DMS 273 (cell line): ENCODE measurements at regions not wholly inside any gene's neighbourhood (a gene's known extent, or its start where the extent isn't known, plus 50 kb on each side); places are given as distances from the start of the nearest gene placed in this dataset.

Source experiments
- DNase-seq: peaks from one replicate; lab custom pipeline; 2025; ENCODE audit not compliant: unreplicated experiment; lab: John Stamatoyannopoulos, UW

DNA sequence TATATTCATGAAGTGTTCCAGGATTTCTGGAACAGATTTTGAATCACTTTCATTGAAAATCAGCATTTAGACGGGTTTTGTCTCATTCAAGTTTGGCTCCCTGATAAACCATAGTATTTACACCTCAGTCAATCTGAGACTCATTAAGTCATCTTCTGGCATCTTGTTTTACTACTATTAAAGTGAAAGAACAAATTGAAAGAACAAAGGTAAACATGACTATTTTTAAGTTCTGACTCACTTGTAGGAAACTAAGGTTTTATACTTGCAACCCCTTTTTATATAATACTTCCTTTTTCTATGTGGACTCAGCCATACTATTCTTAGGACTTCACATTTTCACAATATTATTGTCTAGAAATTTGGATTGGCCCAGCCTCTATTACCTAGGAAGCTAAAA, 854.4 kb downstream of the SQOR start:
- no peak for DNase-seq

DNA sequence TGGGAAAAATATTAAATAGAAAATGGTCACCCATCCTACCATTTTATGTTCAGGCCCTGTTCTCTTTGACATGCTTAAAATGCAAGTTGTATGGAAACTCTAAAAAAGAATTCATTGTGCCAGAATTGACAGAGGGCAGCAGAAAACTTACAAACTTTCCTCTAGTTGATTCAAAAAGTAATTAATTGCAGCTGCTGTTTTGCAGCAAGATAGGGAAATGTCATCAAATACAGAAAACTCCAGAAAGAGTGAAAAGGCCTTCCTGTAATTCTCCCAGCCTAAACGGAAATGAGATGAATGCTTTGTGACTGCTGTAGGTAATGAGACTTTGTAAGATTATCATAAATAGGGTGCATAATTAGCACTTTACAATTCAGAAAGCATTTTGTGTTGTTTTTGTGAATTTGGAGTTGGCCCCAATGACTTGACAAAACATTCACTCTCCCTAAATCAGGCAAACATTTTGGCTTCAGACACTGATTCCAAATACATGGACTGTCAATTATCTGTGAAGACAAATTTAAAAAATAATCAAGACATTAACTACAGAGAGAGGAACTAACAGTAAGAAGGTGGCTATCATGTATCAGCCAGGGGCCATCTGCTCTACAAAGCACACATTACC, 861.8 kb downstream of the SQOR start:
- DNase-seq, result peak; percentile 15

DNA sequence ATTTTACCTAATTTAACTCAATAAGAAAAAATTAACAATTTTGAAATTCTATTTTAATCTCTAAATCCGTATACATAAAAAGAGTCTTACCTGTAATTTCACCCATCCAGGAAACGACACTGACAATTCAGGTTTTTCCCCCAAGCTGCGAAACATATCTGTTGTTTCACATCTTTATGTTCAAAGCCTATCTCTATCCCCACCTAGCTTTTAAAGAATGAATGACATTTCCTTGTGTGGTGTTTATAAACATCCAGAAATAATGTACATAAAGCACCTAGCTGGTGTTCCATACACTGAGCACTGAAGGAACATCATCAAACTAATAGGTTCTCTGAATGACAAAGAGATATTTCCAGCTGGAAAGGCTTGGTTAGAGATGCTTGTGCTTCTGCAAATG, 867.8 kb downstream of the SQOR start:
- peak; percentile 31 for DNase-seq

DNA sequence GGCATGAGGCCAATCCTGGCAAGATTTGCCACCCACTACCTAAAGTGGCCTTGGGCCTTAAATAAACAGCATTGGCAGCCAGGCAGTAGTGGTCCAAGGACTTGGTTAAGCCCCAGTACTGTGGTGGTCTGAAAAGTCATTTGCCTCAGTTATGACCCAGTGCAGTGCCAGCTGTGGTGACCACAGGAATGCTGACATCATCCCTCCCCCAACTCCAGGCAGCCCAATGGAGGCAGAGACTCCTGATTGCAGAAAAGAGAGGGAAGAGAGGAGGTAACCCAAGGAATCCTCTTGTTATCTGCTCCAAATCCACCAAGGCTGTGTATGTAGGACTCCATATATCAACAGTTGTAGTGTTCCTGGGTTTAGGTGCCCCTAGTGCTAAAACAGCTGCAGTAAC, 883.6 kb downstream of the SQOR start:
- DNase-seq, result no peak

DNA sequence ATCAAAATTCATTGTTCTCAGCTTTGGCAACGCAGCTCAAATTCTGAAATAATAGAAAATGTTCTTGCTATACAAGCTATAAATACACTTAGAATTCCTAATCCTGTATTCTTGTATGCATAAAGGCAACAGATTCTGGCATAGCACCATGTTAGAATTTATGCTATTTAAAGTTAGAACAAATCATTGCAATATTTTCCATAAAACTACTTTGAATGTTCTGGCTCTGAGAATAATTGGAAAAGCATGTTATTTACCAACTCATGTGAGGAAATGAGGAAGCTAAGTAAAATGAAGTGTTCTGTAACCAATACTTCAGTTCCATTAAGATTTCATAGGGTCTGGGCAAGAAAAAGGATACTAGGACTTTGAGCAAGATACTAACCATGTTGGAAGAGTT, 888.9 kb downstream of the SQOR start:
- no peak for DNase-seq

DNA sequence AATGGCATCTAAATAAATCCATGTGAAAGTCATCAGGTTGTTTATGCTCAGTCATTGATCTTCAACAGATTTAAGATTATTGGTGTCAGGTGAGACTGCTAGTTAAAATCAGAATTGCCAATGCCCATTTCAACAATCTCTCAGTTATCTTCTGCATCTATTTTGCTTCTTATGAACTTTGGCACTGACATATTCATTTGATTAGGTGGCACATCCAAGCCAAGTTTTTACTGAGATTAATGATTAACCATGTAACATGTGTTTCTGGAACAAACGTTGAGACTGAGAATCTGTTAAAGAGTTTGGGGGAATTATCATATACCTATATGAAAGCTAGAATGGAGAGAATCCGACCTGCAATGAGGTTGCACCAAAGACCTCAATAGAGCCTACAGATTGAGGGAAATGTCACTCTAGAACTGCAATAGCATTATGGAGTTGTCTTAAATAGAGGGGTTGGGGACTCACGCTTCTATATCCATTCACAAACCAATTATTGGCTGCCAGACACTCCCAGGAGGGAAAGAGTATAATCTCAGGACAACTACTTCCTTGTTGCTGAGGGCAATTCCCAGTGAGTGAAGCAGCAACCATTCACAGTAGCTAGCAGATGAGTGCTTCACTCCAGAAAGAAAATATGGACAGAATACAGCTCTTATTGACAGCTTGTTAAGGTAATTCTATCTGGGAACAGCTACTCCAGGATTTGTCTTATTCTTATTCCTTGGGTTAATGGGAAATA, 891.3 kb downstream of the SQOR start:
- no peak for DNase-seq

DNA sequence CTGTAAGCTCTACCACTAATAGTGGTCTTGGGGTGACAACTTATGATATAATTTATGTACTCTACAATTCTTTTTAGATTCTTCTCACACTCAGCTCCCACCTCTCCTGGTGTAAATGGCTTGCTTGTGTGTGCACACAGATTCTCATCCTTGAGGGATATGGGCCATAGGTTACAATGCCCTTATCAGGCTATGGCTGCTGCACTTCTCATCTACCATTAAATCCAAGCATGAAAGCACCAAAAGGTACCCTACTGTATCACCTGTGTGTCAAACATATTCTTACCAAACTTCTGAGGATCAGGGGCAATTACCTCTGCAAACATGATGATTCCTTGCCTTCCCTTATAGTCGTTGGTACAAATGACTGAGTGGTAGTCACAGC, 891.9 kb downstream of the SQOR start:
- no peak for DNase-seq

DNA sequence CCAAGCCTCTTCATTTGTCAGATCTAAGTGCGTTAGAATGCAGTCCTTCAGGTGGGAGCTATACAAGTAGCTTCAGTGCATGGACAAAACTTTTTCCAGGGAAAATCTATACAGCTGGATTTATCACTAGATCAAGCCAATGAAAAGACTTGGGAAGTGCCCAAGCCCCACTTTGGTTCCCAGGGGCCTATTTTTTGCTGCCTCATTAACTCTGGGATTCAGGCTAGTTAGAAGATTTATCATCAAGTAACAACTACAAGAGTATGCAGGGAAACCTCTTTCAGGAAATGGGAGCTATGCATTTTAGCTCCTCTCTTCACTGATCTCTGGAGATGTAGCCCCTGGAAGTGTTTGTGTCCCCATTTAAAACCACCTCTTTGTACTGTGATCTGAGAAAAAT, 908.8 kb downstream of the SQOR start:
- DNase-seq, result peak; percentile 1

DNA sequence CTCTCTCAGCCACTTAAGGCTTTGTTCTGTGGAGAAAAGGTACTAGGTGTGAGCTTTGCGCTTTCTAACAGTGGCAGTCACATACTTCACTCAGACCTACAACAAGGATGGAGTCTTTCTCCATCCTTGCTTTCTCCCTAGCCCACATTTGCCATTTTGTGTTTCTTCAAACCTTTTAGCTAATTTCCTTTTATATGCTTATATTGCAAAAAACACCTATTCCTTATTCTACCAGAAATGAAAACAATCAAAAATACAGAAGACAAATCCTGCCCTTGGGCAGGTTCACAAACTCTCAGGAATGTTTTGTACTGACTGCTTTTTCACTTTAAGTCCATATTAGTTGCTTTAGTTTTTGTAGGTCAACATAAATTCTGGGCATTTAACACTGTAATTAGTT, 914.2 kb downstream of the SQOR start:
- no peak for DNase-seq

DNA sequence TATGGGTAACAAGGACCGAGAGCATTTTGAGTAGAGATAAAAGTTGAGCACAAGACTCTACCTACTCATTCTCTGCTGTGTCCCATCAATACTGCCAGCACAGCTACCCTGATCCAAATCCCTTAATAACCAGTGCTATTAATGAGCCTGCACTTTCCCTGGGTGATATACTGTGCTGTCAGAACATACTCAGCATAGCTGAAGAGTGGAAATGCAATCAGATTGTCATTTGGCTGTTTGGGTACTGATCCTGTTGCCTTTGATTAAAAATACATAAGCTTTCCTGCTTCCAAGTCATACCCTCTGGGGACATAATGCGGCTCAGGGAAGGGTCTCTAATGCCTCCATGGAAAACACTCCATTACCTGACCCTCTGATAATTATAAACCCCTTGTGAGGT, 917.5 kb downstream of the SQOR start:
- no peak for DNase-seq

DNA sequence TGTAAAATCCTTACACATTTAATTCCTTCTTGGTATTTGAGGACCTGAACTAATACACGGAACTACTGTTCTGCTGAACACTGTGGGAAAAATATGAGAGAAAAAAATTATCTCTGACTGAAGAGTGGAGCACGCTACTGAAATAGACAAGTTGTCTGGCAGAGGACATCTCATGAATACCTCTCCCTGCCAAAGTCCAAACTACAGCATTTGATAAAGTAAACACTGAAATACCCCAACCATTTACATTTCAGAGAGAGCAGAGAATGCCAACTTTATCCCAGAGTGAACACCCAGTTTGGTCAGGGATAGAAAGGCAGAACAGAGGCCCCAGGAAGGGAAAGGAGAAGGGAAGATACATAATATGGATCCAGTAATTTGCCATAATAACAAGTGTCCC, 920.7 kb downstream of the SQOR start:
- no peak for DNase-seq

DNA sequence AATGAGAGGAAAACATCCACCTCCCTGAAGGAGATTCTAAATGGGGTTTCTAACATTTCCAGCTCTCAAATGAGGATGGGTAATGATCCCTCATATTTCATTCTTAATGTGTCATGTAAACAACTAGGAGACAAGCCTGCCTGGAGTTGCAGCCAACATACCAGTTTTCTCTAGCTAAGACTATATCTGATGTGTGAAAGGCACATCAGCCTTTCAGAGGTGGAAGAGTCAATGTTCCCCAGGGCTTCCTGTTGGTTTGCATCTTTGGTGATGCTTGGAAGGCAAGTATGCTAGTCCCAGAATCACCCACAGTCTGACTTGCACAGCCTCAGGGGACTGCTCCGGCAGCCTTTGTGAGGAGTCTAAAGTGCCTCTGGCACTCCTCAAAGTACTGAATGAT, 921.2 kb downstream of the SQOR start:
- no peak for DNase-seq

DNA sequence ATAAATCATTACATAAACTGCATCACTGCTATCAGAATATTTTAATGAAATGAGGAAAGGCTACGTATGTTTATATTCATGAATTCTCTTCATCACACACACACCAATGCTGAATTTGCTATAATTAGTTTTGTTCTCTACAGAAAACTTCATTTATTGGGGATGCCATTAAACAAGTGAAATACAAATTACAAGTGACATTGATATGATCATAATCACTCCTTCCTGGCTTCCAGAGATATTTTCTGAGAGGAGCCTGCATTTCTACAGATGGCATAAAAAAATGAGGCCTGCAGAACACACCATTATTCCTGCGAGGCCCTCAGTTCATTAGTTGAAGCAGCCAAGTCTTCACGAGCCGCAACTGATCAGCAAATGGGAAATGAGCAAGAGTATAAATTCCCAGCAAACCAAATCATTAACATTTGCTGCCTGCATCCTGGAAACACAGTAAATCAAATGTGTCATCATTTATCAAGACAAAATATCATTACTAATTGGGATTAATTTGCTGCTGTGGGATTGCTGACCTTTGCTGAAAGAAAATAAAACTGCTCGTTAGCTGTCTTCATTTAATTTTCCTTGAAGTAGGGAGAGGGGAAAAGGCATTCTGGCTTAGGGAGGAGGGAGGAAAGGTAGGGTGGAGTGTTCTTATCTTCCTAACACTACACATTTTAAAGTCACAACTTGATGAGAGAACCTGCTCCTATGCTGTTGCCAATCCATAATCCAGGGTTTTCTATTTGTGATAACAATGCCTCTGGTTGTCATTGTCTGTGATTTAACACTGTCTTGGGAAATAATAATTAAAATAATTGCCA, 921.9 kb downstream of the SQOR start:
- DNase-seq, result no peak

DNA sequence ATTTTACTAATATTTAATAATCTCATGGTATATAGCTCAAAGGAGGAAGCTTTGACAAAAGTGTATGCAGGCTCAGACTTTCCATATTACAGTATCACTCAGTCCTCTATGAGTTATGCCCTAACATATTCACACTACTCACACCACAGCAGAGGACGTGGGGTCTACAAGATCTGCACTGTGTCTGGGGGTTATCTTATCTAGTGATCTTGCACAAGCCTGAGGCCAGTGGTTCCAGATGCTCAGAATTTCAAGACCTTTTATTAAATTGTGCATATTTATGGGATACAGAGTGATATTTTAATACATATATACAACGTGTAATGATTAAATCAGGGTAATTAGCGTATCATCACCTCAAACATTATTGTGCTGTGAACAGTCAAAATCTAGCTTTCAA, 933.1 kb downstream of the SQOR start:
- no peak for DNase-seq

DNA sequence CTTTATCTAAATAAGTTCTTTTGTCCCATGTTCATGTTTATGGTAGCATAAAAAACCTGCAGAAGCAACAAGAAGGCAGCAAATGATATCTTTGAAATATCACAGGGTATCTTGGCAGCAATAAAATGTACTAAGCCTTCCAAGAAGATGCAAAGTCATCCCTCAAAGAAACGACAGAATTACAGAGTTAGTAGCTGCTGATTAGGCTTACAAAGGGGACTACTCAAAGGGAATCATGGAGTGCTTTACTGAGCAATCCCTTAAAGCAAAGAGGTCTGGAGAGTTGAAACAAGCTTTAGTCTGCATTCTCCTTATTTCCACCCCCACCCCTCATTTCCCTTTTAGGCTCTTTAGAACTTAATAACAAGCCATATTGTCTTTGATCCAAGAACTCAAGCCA, 935.0 kb downstream of the SQOR start:
- DNase-seq, result no peak

DNA sequence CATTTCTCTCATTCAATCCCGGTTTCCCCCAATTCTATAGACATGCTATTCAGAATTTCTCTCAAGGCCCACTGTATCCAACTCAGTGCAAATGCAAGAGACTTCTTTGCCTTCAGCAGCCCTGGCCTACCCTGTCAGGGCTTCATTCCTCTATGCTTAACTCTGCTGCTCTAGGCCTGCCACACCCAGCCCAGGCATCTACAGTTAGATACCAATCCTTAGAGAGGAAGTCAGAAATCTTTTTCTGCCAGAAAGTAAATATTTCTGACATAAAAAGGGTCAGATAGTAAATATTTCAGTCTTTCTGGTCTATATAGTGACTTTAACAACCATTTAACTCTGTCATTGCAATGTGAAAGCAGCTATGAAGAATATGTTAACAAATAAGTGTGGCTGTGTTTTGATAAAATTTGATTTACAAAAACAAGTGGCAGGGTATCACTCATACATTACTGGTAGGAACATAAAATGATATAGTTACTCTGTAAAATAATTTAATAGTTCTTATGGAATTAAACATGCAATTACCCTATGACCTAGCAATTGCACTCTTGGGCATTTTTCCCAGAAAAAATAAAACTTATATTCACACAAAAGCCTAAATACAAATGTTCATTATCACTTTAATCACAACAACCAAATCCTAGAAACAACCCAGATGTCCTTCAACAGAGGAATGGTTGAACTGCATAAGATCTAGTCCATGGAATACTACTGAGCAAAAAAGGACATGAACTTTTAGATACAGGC, 942.0 kb downstream of the SQOR start:
- DNase-seq, result no peak

DNA sequence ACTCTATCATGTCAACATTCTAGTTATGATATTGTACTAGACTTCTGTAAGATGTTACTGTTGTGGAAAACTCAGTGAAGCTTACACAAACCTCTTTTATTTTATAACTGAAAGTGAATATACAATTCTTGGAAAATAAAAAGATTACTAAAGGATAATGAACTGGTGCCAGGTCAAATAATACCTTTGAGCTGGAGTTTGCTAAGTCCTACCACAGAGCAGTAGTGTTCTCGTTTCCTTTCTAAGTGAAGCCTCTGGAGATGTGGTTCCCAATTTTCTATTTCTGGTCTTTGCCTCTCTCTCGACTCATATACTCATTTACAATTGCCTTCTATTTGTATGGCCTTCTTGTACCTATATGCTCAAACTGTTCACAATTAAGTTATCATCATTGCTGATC, 942.9 kb downstream of the SQOR start:
- no peak for DNase-seq

DNA sequence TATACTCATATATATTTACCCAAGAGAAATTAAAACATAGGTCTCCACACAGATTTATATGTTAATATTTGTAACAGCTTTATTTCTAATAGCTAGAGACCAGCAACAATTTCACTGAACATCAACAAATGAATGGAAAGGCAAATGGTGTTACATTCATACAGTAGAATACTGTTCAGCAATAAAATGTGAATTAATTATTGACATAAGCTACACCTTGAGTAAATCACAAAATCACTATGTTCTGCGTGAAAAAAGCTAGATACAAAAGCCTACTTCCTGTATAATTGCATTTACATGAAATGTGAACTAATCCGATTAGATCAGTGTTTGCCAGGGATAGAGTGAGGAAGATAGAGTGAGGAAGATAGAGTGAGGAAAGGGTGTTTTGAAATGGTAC, 945.7 kb downstream of the SQOR start:
- DNase-seq, result no peak

DNA sequence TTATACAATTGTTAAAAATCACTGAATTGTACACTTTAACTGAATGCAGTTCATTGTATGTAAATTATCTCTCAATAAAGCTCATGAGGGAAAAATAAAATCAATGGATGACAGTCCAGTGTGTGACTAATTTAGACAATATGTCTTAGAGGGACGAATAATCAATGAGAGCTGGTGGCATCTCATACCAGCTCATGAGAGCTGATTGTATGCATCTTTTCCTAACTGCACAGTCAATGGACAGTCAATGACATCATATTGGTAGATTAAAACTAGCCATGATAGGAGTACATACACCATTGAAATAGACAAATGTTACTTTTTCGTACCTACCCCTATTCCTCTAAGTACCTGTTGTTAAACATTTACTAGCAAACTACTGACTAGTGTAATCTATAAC, 946.1 kb downstream of the SQOR start:
- no peak for DNase-seq

DNA sequence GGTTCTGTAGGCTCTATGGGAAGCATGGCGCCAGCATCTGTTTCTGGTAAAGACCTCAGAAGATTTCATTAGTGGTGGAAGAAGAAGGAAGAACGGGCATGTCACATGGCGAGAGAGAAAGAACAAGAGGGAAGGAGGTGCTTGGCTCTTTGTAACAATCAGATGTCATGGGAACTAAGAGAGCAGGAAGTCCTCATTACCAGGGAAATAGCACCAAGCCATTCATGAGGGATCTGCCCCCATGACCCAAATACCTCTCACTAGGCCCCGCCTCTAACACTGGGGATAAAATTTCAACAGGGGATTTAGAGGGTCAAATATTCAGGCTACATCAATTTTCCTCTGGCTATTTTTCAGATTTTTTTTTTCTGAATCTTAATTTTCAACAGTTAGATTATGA, 954.3 kb downstream of the SQOR start:
- DNase-seq, result no peak

DNA sequence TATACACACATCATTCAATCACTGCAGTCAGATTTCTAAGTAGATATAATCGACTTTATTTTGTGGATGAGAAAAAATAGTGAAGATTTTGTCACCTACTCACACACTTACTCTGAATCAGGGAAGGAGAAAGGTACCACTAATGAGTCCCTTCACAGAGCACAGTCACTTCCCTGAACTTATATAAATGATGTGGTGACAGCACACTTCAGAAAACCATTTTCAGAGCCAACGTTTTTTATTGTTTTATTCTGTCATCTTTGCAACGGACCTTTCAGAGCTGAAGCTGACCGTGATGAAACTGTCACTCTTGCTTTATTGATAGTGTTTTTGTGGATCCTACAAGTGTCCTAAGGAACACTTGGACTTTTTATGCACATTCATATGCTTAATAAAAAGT, 956.6 kb downstream of the SQOR start:
- DNase-seq, result no peak

DNA sequence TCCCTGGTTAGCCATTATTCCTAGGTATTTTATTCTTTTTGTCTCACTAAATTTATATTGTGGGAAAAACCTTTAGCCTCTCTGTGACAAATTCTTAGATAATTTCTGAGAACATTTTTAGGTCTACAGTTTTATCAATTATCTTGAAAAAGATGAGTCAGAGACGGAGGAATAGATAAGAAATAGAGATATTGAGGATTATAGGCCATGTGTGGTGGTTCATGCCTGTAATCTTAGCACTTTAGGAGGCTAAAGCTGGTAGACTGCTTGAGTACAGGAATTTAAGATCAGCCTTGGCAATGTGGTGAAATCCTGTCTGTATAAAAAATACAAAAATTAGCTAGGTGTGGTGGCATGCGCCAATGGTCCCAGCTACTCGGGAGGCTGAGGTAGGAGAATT, 960.2 kb downstream of the SQOR start:
- no peak for DNase-seq
